SK-N-SH (cell line): ENCODE measurements at regions not wholly inside any gene's neighbourhood (a gene's known extent, or its start where the extent isn't known, plus 50 kb on each side); places are given as distances from the start of the nearest gene placed in this dataset.

Experiments
- CTCF ChIA-PET: fragments of 300-600, 350-600 bp; formaldehyde crosslinking; extraction: SDS; loops from one replicate; lab custom pipeline; 2021; lab: Yijun Ruan, JAX
- POLR2A ChIA-PET: fragments of 350-600 bp; sonication (Branson Sonifier 250); formaldehyde crosslinking; extraction: SDS; loops from one replicate; lab custom pipeline; 2020; ENCODE audit warnings: antibody characterized with exemption, inconsistent platforms; lab: Yijun Ruan, JAX
- DNase-seq: peaks from one replicate; pipeline ENCODE4 v3.0.0; 2012
- H2AFZ ChIP-seq: fragments of 200-600 bp; sonication (generic); 2 replicates; pipeline ENCODE4 v1.8.1; 2016; ENCODE audit warnings: antibody characterized with exemption, mild to moderate bottlenecking, low read depth
- H3F3A ChIP-seq: fragments of 200-600 bp; sonication (generic); replicated peaks from 2 replicates; pipeline ENCODE3; 2016; ENCODE audit warnings: antibody characterized with exemption, mild to moderate bottlenecking; ENCODE audit not compliant: insufficient read depth
- H3K27ac ChIP-seq, 2 experiments: fragments of 200-500 bp in 1 of 2; fragments of 200-600 bp in 1 of 2; sonication (Bioruptor generic) in 1 of 2; sonication (generic), shearing (Covaris generic) in 1 of 2; 2 replicates each; pipeline versions ENCODE4 v1.5.1 to v1.6.1; 2014 to 2016; ENCODE audit warnings: low read depth in 2 of 2, inconsistent platforms in 1 of 2, low read length in 1 of 2, mild to moderate bottlenecking in 1 of 2, mixed read lengths in 1 of 2
- H3K27me3 ChIP-seq: fragments of 200-600 bp; sonication (generic), shearing (Covaris generic); 2 replicates; pipeline ENCODE4 v1.6.1; 2016; ENCODE audit warnings: mixed run types; ENCODE audit not compliant: insufficient read depth
- H3K36me3 ChIP-seq, 2 experiments: fragments of 200-500 bp in 1 of 2; fragments of 200-600 bp in 1 of 2; sonication (Bioruptor generic) in 1 of 2; sonication (generic) in 1 of 2; replicated peaks in 1 of 2; 2 replicates each; pipeline versions ENCODE3 to v1.5.1; 2014 to 2016; ENCODE audit warnings: low read length in 1 of 2, mild to moderate bottlenecking in 1 of 2; ENCODE audit not compliant: insufficient read depth in 2 of 2, control insufficient read depth in 1 of 2
- H3K4me1 ChIP-seq, 2 experiments: fragments of 200-500 bp in 1 of 2; fragments of 200-600 bp in 1 of 2; sonication (Bioruptor generic) in 1 of 2; sonication (generic), shearing (Covaris generic) in 1 of 2; 2 replicates each; pipeline versions ENCODE4 v1.5.1 to v1.6.1; 2014 to 2016; ENCODE audit warnings: low read depth in 1 of 2, low read length in 1 of 2, mixed run types in 1 of 2; ENCODE audit not compliant: insufficient read depth in 2 of 2, control insufficient read depth in 1 of 2
- H3K4me2 ChIP-seq: fragments of 200-600 bp; sonication (generic), shearing (Covaris generic); 2 replicates; pipeline ENCODE4 v1.6.1; 2017; ENCODE audit warnings: mixed run types
- H3K4me3 ChIP-seq, 2 experiments: fragments of 200-500 bp in 1 of 2; fragments of 200-600 bp in 1 of 2; sonication (Bioruptor generic) in 1 of 2; sonication (generic), shearing (Covaris generic) in 1 of 2; 2 replicates each; pipeline versions ENCODE4 v1.5.1 to v1.8.1; 2014 to 2016; ENCODE audit warnings: low read depth in 2 of 2, inconsistent platforms in 1 of 2, low read length in 1 of 2, mild to moderate bottlenecking in 1 of 2, mixed read lengths in 1 of 2, moderate library complexity in 1 of 2
- H3K79me2 ChIP-seq: fragments of 200-600 bp; sonication (generic); 2 replicates; pipeline ENCODE4 v1.8.1; 2017; ENCODE audit warnings: mild to moderate bottlenecking; ENCODE audit not compliant: insufficient read depth
- H3K9ac ChIP-seq: fragments of 200-600 bp; sonication (generic); 2 replicates; pipeline ENCODE4 v1.6.1; 2017; ENCODE audit warnings: mixed run types
- H3K9me2 ChIP-seq: fragments of 200-600 bp; sonication (generic); 2 replicates; pipeline ENCODE4 v1.6.1; 2017; ENCODE audit warnings: mixed run types
- H3K9me3 ChIP-seq: fragments of 200-600 bp; sonication (generic); 2 replicates; pipeline ENCODE4 v1.6.1; 2017; ENCODE audit warnings: mixed run types, mild to moderate bottlenecking, moderate library complexity
- H4K20me1 ChIP-seq: fragments of 200-600 bp; sonication (generic); 2 replicates; pipeline ENCODE4 v1.6.1; 2017; ENCODE audit warnings: mild to moderate bottlenecking, mixed run types; ENCODE audit not compliant: insufficient read depth
- CTCF ChIP-seq: fragments of 200-600 bp; sonication (generic); IDR thresholded peaks from 2 replicates; pipeline ENCODE4 v1.6.1; 2017; ENCODE audit warnings: antibody characterized with exemption, mild to moderate bottlenecking, moderate library complexity
- FOXM1 ChIP-seq: IDR thresholded peaks from 2 replicates; pipeline ENCODE4 v1.4.0; 2012; ENCODE audit warnings: low read depth, mild to moderate bottlenecking
- GATA2 ChIP-seq: sonication (generic); formaldehyde crosslinking; IDR thresholded peaks from 2 replicates; pipeline ENCODE4 v1.5.0; 2020; ENCODE audit warnings: mild to moderate bottlenecking, missing genetic modification reagents
- NFIC ChIP-seq: IDR thresholded peaks from 2 replicates; pipeline ENCODE4 v1.4.0; 2012; ENCODE audit warnings: borderline replicate concordance
- NRF1 ChIP-seq: IDR thresholded peaks from 2 replicates; pipeline ENCODE4 v1.6.1; 2012; ENCODE audit warnings: low read depth, mild to moderate bottlenecking, low read length
- POLR2AphosphoS5 ChIP-seq: IDR thresholded peaks from 2 replicates; pipeline ENCODE4 v1.6.1; 2012; ENCODE audit warnings: low read depth, low read length
- RAD21 ChIP-seq: IDR thresholded peaks from 2 replicates; pipeline ENCODE4 v1.6.1; 2012; ENCODE audit warnings: mild to moderate bottlenecking, low read length
- RCOR1 ChIP-seq: fragments of 150-350 bp; IDR thresholded peaks from 2 replicates; pipeline ENCODE4 v1.6.1; 2017; ENCODE audit warnings: antibody characterized with exemption, low read length
- SMC3 ChIP-seq: IDR thresholded peaks from 2 replicates; pipeline ENCODE4 v1.6.1; 2012; ENCODE audit warnings: low read depth, low read length, improper control_type of control experiment
- TAF1 ChIP-seq: IDR thresholded peaks from 2 replicates; pipeline ENCODE4 v1.6.1; 2012; ENCODE audit warnings: low read depth, mild to moderate bottlenecking, low read length, moderate library complexity, borderline replicate concordance
- TCF12 ChIP-seq: IDR thresholded peaks from 2 replicates; pipeline ENCODE4 v1.4.0; 2012
- TEAD4 ChIP-seq: IDR thresholded peaks from 2 replicates; pipeline ENCODE4 v1.4.0; 2012; ENCODE audit warnings: mild to moderate bottlenecking, borderline replicate concordance; ENCODE audit not compliant: insufficient read depth
- YY1 ChIP-seq: IDR thresholded peaks from 2 replicates; pipeline ENCODE4 v1.4.0; 2012; ENCODE audit warnings: low read depth, mild to moderate bottlenecking
- WGBS: methylation state at CpG from one replicate; pipeline ENCODE4 v1.1.6; 2017; ENCODE audit warnings: low lambda C conversion rate; 5-methylcytosine and 5-hydroxymethylcytosine counted together
- TF ChIP-seq, protein P1 (sequence below): IDR thresholded peaks from 2 replicates; pipeline ENCODE4 v1.4.0; 2012; ENCODE audit warnings: low read depth, borderline replicate concordance
- TF ChIP-seq, protein P2 (sequence below): IDR thresholded peaks from 2 replicates; pipeline ENCODE4 v1.4.0; 2012; ENCODE audit warnings: low read depth
- TF ChIP-seq, protein P3 (sequence below): IDR thresholded peaks from 2 replicates; pipeline ENCODE4; 2012

DNA sequence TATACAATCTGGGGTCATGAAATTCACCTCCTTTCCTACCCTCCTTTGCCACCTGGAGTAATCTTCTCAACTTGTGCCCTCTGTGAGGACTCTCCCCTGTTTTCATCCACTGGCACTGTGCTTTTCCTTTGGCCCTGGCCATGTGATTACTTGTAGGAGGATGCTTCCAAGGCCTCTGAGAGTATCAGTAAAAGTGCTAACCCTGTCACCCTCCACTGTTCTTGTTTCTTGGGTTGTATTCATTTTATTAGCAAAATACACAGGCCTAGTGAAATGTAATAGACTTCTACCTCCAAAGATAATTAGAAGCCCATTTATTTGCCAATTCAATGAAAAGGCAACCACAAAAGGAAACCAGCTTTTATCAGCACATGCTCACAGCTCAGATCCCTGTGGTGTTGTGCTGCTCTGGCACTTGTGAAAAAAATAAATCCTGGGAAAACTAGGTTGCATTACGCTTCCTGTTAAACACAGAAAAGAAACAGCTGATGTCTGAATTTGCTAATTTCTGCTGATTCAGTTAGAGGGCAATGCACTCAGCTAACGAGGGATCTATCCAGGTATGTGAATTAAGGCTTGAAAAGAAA, 357.5 kb upstream of the ETAA1 start (continued):
- TF ChIP-seq, protein P1, sequence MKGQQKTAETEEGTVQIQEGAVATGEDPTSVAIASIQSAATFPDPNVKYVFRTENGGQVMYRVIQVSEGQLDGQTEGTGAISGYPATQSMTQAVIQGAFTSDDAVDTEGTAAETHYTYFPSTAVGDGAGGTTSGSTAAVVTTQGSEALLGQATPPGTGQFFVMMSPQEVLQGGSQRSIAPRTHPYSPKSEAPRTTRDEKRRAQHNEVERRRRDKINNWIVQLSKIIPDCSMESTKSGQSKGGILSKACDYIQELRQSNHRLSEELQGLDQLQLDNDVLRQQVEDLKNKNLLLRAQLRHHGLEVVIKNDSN: no peak

DNA sequence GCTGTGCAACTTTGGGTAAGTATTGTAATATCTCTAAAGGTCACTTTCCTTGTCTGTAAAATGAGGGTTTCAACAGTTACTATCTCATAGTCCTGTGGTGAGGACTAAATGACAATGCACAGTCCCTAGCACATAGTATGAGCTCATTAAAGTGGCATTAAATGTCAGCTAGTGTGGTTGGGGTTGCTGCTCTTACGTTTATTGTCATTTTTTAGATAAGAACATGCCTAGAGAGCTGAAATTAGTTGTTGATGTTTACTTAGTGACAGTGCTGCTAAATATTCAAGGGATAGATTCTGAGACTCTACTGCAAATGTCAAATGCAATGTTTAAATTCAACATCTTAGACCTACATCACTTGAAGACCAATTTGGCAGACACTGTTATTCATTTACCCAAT, 356.1 kb upstream of the ETAA1 start:
- no peaks in the 10 kb centered on the region for H4K20me1 ChIP-seq
- H3K4me1 ChIP-seq: no peaks in the 10 kb centered on the region; a peak in 1 of 4 replicates
- no peaks in the 10 kb centered on the region for H3K9me2 ChIP-seq
- H3K9ac ChIP-seq: no peak overlapping the region
- no peaks in the 10 kb centered on the region for H3K9me3 ChIP-seq
- ChIA-PET POLR2A (no interaction called here), CTCF (no interaction called here)
- no peaks in the 10 kb centered on the region for H3F3A ChIP-seq
- H3K4me2 ChIP-seq: no peak overlapping the region
- TF ChIP-seq NRF1 (no peak), YY1 (no peak), TAF1 (no peak), TCF12 (no peak), GATA2 (CRISPR knock-in tag) (no peak), NFIC (no peak), RCOR1 (no peak), SMC3 (no peak), RAD21 (no peak), FOXM1 (no peak), TEAD4 (no peak), CTCF (no peak), POLR2AphosphoS5 (no peak)
- TF ChIP-seq, protein P2, sequence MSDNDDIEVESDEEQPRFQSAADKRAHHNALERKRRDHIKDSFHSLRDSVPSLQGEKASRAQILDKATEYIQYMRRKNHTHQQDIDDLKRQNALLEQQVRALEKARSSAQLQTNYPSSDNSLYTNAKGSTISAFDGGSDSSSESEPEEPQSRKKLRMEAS: no peak
- TF ChIP-seq, protein P3, sequence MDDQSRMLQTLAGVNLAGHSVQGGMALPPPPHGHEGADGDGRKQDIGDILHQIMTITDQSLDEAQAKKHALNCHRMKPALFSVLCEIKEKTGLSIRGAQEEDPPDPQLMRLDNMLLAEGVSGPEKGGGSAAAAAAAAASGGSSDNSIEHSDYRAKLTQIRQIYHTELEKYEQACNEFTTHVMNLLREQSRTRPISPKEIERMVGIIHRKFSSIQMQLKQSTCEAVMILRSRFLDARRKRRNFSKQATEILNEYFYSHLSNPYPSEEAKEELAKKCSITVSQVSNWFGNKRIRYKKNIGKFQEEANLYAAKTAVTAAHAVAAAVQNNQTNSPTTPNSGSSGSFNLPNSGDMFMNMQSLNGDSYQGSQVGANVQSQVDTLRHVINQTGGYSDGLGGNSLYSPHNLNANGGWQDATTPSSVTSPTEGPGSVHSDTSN: no peak
- H2AFZ ChIP-seq: no peak overlapping the region
- no peaks in the 10 kb centered on the region for H3K27me3 ChIP-seq
- H3K27ac ChIP-seq: no peak overlapping the region
- no peak overlapping the region for H3K4me3 ChIP-seq
- 38% methylated on average over 1 of the region's 1 CpG for WGBS
- no peak for DNase-seq
- H3K36me3 ChIP-seq: no peaks in the 10 kb centered on the region
- no peaks in the 10 kb centered on the region for H3K79me2 ChIP-seq
